GM18858 (cell line): ENCODE measurements at regions not wholly inside any gene's neighbourhood (a gene's known extent, or its start where the extent isn't known, plus 50 kb on each side); places are given as distances from the start of the nearest gene placed in this dataset.

Experiments used
- ATAC-seq: cut with Tn5 transposase; IDR thresholded peaks from one replicate; pipeline ENCODE4 v1.9.1; 2021; ENCODE audit not compliant: unreplicated experiment

DNA sequence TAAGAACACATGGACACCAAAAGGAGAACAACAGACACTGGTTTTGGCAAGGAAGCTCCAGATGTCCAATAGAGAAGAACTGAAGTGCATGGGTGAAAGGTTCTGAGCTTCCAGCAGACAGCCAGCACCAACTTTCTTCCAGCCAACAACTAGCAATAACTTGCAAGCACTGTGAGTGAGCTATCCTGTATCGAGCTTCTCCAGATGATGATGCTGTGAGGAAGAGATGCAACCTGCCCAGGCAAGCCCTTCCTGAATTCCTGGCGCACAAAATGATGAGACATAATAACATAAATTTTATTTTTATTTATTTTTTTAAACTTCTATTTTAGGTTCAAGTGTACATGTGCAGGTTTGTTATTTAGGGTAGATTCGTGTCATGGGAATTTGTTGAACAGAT lies 692.1 kb downstream of the DNAJB9 start:
- ATAC-seq, result no peak

DNA sequence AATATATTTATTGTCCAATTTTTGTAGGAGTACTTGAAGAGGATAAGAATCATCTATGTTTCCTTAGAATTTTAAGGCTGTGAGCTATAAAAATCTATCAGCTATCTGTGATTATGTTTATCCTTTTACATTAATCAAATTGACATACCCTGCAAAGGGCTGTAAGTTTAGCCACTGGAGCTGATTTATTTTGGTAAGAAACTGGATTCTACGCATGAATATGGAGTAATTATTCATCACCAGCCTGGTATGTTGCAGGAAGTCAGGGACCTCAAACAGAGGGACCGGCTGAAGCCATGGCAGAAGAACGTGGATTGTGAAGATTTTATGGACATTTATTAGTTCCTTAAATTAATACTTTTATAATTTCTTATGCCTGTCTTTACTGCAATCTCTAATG lies 696.9 kb downstream of the DNAJB9 start:
- no peak for ATAC-seq

DNA sequence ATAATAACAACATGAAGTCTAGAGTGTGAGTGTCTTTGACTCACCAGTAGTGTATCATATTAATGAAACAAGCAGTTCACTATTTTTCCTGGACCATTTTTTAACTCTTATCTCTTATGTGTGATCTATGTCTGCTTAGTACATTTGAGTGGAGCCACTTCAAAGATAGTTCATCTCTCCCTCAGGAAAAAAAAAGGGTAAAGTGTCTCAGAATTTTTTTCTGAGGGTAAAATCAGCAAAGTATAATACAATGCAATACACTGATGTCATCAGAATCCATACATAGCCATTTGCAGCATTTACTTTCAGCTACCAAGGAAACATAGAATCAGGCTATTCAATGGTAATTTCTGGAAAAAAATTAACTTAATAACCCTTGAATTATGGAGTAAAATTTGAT lies 706.7 kb downstream of the DNAJB9 start:
- ATAC-seq, result no peak

DNA sequence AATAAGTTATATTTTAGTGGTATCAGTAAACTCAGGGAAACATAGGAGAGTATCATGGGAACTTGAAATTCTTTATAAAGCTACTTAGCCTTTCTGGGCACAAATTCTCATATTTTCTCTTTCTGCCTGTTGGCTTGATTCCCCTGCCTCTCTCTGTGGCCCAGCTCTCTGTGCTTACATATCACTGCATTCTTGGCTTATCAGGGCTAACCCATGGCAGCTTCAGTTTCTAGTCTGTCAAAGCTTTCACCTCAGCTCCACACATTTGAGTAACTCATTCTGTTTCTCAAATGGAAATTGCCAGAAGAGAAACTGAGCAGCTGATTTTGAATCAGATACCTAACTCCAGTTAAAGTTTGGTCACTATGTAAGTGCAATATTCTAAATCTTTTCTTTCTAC lies 713.1 kb downstream of the DNAJB9 start:
- ATAC-seq, result no peak

DNA sequence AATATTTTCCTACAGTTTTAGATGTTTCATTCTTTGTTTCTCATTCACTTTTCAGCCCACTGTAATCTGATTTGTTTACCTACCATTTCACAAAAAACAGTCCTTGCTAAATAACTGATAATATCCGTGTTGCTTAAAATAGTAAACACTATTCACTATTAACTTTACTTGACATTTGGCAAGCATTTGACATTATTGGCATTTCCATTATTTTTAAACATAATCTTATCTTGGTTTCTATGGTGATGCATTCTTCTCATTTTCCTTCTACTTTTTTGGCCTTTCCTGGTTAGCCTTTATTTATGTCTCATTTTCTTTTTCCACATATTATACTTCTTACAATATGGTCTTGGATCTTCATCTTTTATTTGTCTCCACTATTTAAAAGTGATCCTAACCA lies 715.3 kb downstream of the DNAJB9 start:
- no peak for ATAC-seq

DNA sequence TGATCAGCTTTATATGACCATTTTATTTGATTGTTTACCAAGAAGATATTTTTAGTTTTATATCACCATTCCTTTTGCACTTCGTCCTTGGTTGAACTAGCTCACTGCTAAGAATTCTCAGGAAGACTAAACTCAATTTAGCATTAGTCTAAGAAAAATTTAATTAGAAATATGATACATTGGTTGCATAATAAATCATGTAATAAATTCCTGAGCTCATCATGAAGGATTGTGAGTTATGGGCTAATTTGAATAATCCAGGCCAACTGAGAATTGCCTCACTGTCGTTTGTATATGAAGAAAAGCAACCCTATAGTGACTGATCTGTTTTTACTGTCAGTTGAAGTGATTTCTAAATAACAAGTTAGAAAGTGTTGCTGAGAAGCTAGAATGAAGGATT lies 725.5 kb downstream of the DNAJB9 start:
- no peak for ATAC-seq

DNA sequence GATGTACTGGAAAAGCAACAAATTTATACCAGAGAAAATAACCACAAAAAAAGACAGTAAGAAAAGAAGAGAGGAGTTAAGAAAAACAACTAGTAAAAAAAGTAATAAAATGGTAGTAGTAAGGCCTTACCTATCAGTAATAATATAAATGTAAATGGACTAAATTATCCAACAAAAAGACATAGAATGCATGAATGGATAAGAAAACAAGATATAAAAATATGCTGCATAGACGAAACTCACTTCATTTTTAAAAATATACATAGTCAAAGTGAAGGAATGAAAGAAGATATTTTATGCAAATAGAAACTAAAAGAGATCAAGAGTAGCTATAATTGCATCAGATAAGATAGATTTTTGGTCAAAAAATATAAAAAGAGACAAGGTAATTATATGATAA lies 739.1 kb downstream of the DNAJB9 start:
- no peak for ATAC-seq

DNA sequence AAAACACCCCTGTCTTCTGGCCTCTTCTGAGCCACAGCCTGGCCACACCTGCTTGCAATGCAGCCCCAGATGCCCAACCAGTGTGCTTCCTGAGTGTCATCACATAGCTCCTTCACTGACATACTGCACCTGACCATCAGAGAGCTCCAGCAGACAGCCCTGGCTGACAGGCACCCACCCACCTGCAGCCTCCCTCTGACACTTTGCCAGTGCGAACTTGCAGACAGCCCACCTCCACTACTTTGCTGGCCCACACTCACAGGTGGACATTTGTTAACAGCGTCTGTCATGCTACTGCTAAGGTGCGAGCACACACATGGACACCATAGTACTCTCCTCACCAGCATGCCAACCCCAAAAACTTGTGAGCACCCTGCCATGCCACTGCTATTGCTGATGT lies 740.1 kb downstream of the DNAJB9 start:
- ATAC-seq, result no peak

DNA sequence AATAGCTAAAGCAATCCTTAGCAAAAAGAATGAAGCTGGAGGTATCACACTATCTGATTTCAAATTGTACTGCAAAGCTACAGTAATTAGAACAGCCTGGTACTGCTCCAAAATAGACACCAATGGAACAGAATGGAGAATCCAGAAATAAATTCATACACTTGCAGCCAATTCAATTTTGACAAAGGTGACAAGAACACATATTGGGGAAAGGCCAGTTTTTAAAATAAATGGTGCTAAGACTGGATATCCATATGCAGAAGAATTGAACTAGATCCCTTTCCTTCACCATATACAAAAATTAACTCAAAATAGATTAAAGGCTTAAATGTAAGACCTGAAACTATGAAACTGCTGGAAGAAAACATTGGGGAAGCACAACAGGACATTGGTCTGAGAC lies 748.5 kb downstream of the DNAJB9 start:
- no peak for ATAC-seq

DNA sequence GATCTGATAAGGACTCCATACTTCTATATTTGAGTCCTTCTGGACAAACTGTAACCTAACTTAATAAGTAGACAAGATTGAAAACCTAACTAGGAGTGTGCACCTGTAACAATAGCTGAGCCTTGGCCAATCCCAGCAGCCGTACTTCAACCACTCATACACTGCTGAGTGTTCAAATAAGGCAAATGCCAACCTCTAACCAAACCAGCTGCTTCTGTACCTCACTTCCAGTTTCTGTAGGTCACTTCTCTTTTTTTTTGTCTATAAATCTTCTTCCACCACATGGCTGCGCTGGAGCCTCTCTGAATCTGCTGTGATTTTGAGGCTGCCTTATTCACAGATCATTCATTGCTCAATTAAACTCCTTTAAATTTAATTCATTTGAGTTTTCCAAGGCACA lies 753.2 kb downstream of the DNAJB9 start:
- peak; percentile 84 for ATAC-seq

DNA sequence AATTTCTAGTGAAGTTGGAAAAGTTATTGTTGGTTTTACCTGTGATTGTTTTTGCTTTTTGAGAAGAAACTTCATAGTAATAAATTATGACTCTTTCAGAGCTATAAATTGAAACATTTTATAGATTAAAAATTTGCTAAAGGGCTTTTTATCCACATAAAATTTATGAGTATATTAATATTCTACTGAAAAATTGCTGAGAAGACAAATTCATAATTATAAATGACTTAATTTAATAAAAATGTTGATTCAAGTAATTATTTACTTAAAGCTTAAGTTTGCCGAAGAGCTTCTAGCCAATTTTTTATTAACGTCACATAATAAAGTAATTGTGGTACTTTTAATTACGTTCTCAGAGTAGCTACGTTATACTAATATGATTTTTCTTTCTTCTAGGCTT lies 761.7 kb downstream of the DNAJB9 start:
- ATAC-seq, result no peak

DNA sequence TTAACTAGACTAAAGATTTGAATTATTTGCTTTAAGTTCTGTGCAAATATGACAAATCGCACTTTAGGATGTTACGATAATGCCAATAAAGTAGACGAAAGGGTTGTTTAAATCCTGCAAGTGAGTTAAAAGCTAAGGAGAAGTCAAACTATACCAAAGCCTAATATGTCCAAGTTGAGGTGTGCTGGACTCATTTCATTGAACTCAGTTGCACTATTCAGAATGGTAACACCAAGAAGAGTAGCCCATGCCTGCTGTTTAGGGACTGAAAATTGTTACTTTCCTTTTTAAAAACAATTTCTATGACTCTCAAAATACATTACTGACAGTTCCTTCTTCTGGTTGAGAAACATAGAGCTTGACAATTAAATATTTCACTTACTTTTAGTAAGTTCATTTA lies 766.3 kb downstream of the DNAJB9 start:
- ATAC-seq, result no peak

DNA sequence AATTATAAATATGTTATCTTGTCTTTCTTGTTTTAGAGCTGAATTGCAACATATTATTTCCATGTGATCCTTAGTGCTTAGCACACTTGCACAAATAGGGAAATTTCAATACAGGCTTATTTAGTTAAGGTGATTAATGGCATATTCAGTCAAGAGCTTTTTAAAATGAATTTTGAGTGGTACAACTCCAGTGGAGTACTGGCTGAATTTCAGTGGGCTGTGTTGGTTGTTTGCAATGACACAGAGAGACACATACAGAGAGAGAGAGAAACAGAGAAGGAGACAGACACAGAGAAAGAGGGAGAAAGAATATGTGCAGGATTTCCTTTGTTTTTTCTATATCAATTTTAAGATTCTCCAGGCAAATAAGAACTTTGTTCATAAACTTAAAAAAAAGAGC lies 766.9 kb downstream of the DNAJB9 start:
- no peak for ATAC-seq

DNA sequence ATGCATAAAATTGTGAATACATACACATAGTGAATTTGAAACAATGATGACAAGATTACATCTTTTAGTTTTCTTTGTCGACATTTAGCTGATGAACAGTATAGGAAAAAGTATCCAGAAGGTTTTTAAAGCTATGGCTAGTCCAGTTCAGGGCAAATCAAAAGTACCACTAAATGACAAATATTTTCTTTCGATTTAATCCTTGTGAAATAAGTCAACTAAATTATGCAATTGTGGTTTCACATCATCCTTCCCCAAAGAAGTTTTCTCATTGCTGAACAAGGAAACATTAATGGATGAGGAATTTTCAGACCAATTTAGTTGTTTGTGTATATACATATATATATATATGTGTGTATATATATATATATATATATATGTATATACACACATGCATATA lies 774.0 kb downstream of the DNAJB9 start:
- ATAC-seq, result no peak

DNA sequence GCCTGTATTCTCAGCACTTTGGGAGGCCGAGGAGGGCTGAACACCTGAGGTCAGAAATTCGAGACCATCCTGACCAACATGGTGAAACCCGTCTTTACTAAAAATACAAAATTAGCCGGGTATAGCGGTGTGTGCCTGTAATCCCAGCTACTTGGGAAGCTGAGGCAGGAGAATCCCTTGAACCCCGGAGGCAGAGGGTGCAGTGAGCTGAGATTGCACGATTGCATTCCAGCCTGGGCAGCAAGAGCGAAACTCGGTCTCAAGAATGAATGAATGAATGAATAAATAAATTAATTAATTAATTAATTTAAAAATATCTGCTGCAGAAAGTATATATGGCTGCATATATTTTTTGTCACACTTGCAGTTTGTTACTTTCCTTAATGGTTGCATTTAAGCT lies 781.8 kb downstream of the DNAJB9 start:
- no peak for ATAC-seq

DNA sequence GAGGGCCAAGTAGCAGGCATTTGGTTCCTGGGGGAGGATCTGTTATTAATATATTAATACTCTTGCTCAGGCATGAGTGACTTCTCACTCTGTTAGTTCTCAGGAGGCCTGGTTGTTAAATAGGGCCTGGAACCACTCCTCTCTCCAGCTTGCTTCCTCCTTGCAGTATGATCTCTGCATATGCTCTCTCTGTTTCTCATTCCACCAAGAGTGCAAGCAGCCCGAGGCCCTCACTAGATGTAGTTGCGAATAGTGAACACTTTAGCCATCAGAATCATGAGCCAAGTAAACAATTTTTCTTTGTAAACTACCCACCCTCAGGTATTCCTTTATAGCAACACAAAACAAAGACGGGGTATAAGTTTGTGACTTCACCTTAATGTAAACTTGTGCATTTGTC lies 784.3 kb downstream of the DNAJB9 start:
- no peak for ATAC-seq

DNA sequence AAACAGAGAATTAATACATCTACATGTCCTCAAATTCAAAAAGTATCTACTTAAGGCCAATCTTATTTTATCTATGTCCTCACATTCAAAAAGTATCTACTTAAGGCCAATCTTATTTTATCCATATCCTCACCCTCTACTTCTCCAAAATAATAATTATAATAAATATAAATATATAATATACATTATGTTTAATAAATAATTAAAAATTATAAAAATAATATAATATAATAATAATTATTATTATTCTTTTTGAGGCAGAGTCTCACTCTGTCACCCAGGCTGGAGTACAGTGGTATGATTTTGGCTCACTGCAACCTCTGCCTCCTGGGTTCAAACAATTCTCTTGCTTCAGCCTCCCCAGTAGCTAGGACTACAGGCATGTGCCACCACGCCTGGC lies 784.9 kb downstream of the DNAJB9 start:
- no peak for ATAC-seq

DNA sequence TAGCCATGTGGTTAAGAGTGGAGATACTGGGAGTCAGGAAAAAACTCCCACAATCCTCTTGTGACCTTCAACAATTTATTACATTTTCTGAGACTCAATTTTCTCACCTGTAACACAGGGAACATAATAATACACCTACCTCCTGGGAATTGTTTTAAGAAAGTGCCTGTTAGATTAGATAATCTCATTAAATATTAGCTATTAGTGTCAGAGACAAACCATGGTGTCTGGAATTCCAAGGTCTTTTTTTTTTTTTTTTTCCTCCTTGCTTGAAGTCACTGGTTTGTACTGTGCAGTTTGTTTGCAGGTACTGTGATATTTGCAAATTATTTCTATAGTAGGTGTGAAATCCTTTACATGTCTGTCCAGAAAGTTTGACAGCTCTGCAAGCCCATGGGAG lies 806.1 kb downstream of the DNAJB9 start:
- ATAC-seq, result no peak

DNA sequence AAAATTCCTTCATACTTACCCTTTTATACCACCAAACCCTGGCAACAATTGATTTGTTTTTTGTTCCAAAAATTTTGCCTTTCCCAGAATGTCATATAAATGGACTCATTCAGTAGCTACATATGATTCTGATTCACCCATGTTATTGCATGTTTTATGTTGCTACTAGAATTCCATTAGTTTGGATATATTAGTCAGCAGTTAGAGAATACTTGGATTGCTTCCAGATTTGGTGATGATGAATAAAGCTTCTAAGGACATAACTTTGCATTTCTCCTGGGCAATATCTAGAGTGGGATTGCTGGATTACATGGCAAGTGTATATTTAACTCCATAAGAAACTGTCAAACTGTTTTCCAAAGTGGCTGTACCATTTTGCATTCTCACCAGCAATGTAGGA lies 806.9 kb downstream of the DNAJB9 start:
- ATAC-seq, result no peak

DNA sequence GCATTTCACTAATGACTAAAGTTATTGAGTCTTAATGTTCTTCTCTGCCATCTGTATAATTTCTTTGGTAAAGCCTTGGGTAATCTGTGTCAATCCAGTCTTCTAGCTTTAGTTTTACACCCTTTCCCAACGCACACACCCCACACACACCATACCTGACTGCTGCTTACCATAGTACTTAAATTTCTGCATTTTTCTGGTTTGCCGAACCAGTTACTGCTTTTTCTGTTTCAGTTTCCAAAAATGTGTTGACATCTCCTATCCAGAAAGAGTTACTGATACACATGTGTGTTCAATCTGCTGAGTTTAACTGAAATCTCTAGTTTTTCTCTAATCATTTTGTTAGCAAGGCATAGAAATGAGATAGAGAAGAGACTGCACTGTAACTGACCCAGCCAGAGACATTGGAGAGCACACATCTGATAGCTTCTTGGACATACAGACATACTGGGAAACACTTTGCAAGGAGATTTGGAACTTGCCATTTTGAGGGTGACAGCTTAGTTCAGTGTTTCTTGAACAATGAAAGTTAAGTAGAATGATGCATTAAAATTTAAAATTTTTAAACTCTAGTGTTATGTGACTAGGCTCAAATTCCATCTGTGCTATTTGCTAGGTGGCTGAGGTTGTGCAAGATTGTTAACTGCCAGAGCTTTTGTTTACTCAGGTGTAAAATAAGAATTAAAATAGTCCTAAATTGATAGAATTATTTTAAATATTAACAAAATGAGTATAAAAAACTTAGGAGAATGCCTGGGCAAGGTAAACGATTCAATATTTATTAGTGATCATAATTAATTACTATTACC lies 807.6 kb downstream of the DNAJB9 start:
- no peak for ATAC-seq

DNA sequence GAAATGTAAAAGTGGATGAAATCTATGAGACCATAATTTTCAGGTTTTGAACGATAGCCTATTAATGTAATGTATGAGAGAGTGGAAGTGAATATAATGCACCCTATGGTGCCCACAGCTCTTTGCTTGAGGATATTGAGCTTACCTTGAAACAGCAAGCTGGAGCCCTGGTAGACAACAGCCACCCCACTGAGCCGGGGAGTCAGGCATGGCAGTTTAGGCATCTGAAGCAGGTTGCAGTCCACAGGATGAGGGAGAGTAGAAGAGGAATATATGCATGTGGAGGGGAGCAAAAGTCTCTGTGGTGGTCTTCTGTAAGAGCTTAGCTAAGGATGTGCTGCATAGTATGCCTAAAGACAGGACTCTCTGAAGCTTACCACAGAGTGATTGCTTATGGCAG lies 817.3 kb downstream of the DNAJB9 start:
- ATAC-seq, result no peak

DNA sequence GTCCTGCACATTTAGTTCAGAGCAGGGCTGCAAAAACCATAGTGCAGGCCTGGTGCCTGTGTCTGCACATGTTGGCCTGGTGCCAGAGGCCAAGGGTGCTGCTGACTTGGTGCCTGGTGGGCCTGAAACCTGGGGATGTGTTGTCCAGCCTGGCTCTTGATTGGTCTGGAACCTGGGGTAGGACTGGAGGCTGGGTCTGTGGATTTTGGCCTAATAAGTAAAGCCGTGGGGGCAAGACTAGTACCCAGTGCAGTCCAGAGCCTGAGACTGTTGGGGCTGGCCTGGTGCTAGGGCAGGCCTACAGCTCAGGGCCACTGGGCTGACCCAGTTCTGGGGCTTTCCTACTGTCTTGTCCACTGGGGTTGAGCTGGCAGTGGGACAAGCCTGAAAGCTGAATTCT lies 817.9 kb downstream of the DNAJB9 start:
- no peak for ATAC-seq

DNA sequence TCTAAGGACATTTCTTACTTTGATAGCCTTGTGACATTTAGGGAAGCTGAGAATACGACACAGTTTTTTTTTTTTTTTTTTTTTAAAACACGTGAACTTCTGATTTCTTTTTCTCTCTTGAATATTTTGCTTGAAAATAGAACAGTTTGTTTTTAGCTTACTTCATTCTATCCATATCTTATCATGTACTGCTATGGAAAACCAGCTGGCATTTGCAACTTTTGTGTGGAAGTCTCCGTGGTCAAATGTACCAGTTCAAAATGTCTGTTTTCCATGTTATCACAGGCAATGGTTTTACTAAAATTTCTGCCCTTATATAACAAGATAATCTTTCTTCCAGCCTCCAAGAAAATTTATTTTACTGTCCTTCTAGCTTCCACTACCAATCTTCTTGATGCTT lies 821.6 kb downstream of the DNAJB9 start:
- no peak for ATAC-seq
